GM19438 (cell line): ENCODE measurements at regions not wholly inside any gene's neighbourhood (a gene's known extent, or its start where the extent isn't known, plus 50 kb on each side); places are given as distances from the start of the nearest gene placed in this dataset.

Experiments
- ATAC-seq: cut with Tn5 transposase; IDR thresholded peaks from one replicate; pipeline ENCODE4 v1.9.1; 2021; ENCODE audit warnings: low read depth; ENCODE audit not compliant: unreplicated experiment

GRCh38 chr5:42905827-42906226 lies 94.1 kb upstream of the SELENOP start:
- ATAC-seq: no peak

GRCh38 chr5:42900734-42901133 lies 89.0 kb upstream of the SELENOP start:
- no peak for ATAC-seq

- no peak for ATAC-seq
Measured at GRCh38 chr5:42898760-42899159, 87.1 kb upstream of the SELENOP start.

- ATAC-seq: no peak
Measured at GRCh38 chr5:42896523-42896922, 84.8 kb upstream of the SELENOP start.

GRCh38 chr5:42894057-42894456 lies 82.4 kb upstream of the SELENOP start:
- ATAC-seq: no peak

- ATAC-seq: peak; percentile 94
Measured at GRCh38 chr5:42889311-42889933, 77.7 kb upstream of the SELENOP start.

GRCh38 chr5:42888771-42889170 lies 77.1 kb upstream of the SELENOP start:
- ATAC-seq: no peak

GRCh38 chr5:42887575-42887974 lies 75.9 kb upstream of the SELENOP start:
- no peak for ATAC-seq

- no peak for ATAC-seq
Measured at GRCh38 chr5:42887097-42887496, 75.4 kb upstream of the SELENOP start.

- ATAC-seq: no peak
Measured at GRCh38 chr5:42886635-42887034, 74.9 kb upstream of the SELENOP start.

GRCh38 chr5:42884326-42884725 lies 72.6 kb upstream of the SELENOP start:
- no peak for ATAC-seq

GRCh38 chr5:42881416-42882117 lies 69.9 kb upstream of the SELENOP start:
- ATAC-seq: no peak

- no peak for ATAC-seq
Measured at GRCh38 chr5:42880496-42881150, 68.9 kb upstream of the SELENOP start.

- ATAC-seq: no peak
Measured at GRCh38 chr5:42879291-42879690, 67.6 kb upstream of the SELENOP start.

- ATAC-seq: no peak
Measured at GRCh38 chr5:42878550-42878949, 66.9 kb upstream of the SELENOP start.

GRCh38 chr5:42878041-42878440 lies 66.3 kb upstream of the SELENOP start:
- no peak for ATAC-seq

- ATAC-seq: no peak
Measured at GRCh38 chr5:42877431-42877830, 65.7 kb upstream of the SELENOP start.

- no peak for ATAC-seq
Measured at GRCh38 chr5:42876375-42876844, 64.7 kb upstream of the SELENOP start.

- ATAC-seq: no peak
Measured at GRCh38 chr5:42875785-42876374, 64.2 kb upstream of the SELENOP start.

GRCh38 chr5:42875211-42875610 lies 63.5 kb upstream of the SELENOP start:
- no peak for ATAC-seq

- ATAC-seq: no peak
Measured at GRCh38 chr5:42874621-42875198, 63.0 kb upstream of the SELENOP start.
